ENCODE measurements at regions not wholly inside any gene's neighbourhood (a gene's known extent, or its start where the extent isn't known, plus 50 kb on each side); places are given as distances from the start of the nearest gene placed in this dataset.
"Not testable (repeated sequence)": the region's sequence is repeated elsewhere in the genome, so short reads cannot be mapped to it uniquely, and the experiment has no call there.

GRCh38 chr9:78383130-78383529 lies 86.2 kb downstream of the PSAT1 start:
- no peak for DNase-seq (ENCODE audit: low read depth, low spot score)

- DNase-seq (ENCODE audit: low read depth, low spot score): no peak
Measured at GRCh38 chr9:78386348-78386747, 89.4 kb downstream of the PSAT1 start.

- no peak for DNase-seq (ENCODE audit: low read depth, low spot score)
Measured at GRCh38 chr9:78386773-78387172, 89.8 kb downstream of the PSAT1 start.

- peak; percentile 20 for DNase-seq (ENCODE audit: low read depth, low spot score)
Measured at GRCh38 chr9:78393340-78393739, 96.4 kb downstream of the PSAT1 start.

- DNase-seq (ENCODE audit: low read depth, low spot score): peak; percentile 40
Measured at GRCh38 chr9:78393932-78394331, 97.0 kb downstream of the PSAT1 start.

GRCh38 chr9:78396087-78396486 lies 99.2 kb downstream of the PSAT1 start:
- no peak for DNase-seq (ENCODE audit: low read depth, low spot score)

GRCh38 chr9:78397045-78397444 lies 100.1 kb downstream of the PSAT1 start:
- DNase-seq (ENCODE audit: low read depth, low spot score): no peak

GRCh38 chr9:78397454-78397853 lies 100.5 kb downstream of the PSAT1 start:
- DNase-seq (ENCODE audit: low read depth, low spot score): no peak

- no peak for DNase-seq (ENCODE audit: low read depth, low spot score)
Measured at GRCh38 chr9:78399153-78399552, 102.2 kb downstream of the PSAT1 start.

- DNase-seq (ENCODE audit: low read depth, low spot score): no peak
Measured at GRCh38 chr9:78400496-78400895, 103.6 kb downstream of the PSAT1 start.

GRCh38 chr9:78405461-78405860 lies 108.5 kb downstream of the PSAT1 start:
- no peak for DNase-seq (ENCODE audit: low read depth, low spot score)

GRCh38 chr9:78406146-78406545 lies 109.2 kb downstream of the PSAT1 start:
- no peak for DNase-seq (ENCODE audit: low read depth, low spot score)

GRCh38 chr9:78406933-78407332 lies 110.0 kb downstream of the PSAT1 start:
- DNase-seq (ENCODE audit: low read depth, low spot score): no peak

- no peak for DNase-seq (ENCODE audit: low read depth, low spot score)
Measured at GRCh38 chr9:78407636-78408312, 110.8 kb downstream of the PSAT1 start.

GRCh38 chr9:78408388-78408787 lies 111.5 kb downstream of the PSAT1 start:
- DNase-seq (ENCODE audit: low read depth, low spot score): no peak

GRCh38 chr9:78409928-78410510 lies 113.1 kb downstream of the PSAT1 start:
- not testable (repeated sequence) for DNase-seq (ENCODE audit: low read depth, low spot score)

- DNase-seq (ENCODE audit: low read depth, low spot score): no peak
Measured at GRCh38 chr9:78422309-78422708, 125.4 kb downstream of the PSAT1 start.

- DNase-seq (ENCODE audit: low read depth, low spot score): no peak
Measured at GRCh38 chr9:78424299-78424698, 127.4 kb downstream of the PSAT1 start.

- DNase-seq (ENCODE audit: low read depth, low spot score): no peak
Measured at GRCh38 chr9:78428640-78429039, 131.7 kb downstream of the PSAT1 start.

GRCh38 chr9:78430387-78430786 lies 133.5 kb downstream of the PSAT1 start:
- no peak for DNase-seq (ENCODE audit: low read depth, low spot score)

GRCh38 chr9:78431039-78431438 lies 134.1 kb downstream of the PSAT1 start:
- not testable (repeated sequence) for DNase-seq (ENCODE audit: low read depth, low spot score)

GRCh38 chr9:78436873-78437272 lies 139.9 kb downstream of the PSAT1 start:
- no peak for DNase-seq (ENCODE audit: low read depth, low spot score)

GRCh38 chr9:78437296-78437695 lies 140.4 kb downstream of the PSAT1 start:
- DNase-seq (ENCODE audit: low read depth, low spot score): no peak

GRCh38 chr9:78437806-78438205 lies 140.9 kb downstream of the PSAT1 start:
- DNase-seq (ENCODE audit: low read depth, low spot score): no peak
